Brain microvascular endothelial cell (primary cell): ENCODE measurements at regions not wholly inside any gene's neighbourhood (a gene's known extent, or its start where the extent isn't known, plus 50 kb on each side); places are given as distances from the start of the nearest gene placed in this dataset.

Experiments used
- DNase-seq: peaks from one replicate; pipeline ENCODE4 v3.0.0-alpha.2; 2020
- H3K27ac ChIP-seq: fragments of 250-450 bp; sonication (Bioruptor Pico); 2 replicates; pipeline ENCODE4 v1.5.1; 2020; ENCODE audit warnings: mild to moderate bottlenecking, moderate library complexity
- H3K27me3 ChIP-seq: fragments of 250-450 bp; sonication (Bioruptor Pico); replicated peaks from 2 replicates; pipeline ENCODE4 v1.5.1; 2020; ENCODE audit warnings: mild to moderate bottlenecking
- H3K36me3 ChIP-seq: fragments of 250-450 bp; sonication (Bioruptor Pico); replicated peaks from 2 replicates; pipeline ENCODE4 v1.5.1; 2020; ENCODE audit warnings: mild to moderate bottlenecking
- H3K4me3 ChIP-seq: 2 replicates; pipeline ENCODE4 v1.5.1; 2011; ENCODE audit warnings: low read depth, mild to moderate bottlenecking, control low read depth, low read length, moderate library complexity
- in situ Hi-C: cut with HindIII; loops from 2 replicates; pipeline ENCODE4 v1.10.0; 2017; ENCODE audit warnings: low sequenced_read_pairs, low pct_ligation_motif_present
- TF ChIP-seq, protein P1 (sequence below): IDR thresholded peaks from 2 replicates; pipeline ENCODE4 v1.5.1; 2011; ENCODE audit warnings: low read depth, mild to moderate bottlenecking, moderate library complexity, low read length, control low read depth, inconsistent platforms; ENCODE audit errors: missing control alignments

GRCh38 chr5:67490543-67491321 is 294.1 kb upstream of the CD180 start:
- no peak overlapping the region for H3K27ac ChIP-seq
- H3K4me3 ChIP-seq: no peak overlapping the region
- TF ChIP-seq, protein P1, sequence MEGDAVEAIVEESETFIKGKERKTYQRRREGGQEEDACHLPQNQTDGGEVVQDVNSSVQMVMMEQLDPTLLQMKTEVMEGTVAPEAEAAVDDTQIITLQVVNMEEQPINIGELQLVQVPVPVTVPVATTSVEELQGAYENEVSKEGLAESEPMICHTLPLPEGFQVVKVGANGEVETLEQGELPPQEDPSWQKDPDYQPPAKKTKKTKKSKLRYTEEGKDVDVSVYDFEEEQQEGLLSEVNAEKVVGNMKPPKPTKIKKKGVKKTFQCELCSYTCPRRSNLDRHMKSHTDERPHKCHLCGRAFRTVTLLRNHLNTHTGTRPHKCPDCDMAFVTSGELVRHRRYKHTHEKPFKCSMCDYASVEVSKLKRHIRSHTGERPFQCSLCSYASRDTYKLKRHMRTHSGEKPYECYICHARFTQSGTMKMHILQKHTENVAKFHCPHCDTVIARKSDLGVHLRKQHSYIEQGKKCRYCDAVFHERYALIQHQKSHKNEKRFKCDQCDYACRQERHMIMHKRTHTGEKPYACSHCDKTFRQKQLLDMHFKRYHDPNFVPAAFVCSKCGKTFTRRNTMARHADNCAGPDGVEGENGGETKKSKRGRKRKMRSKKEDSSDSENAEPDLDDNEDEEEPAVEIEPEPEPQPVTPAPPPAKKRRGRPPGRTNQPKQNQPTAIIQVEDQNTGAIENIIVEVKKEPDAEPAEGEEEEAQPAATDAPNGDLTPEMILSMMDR: no peak
- no peaks in the 10 kb centered on the region for H3K36me3 ChIP-seq
- in situ Hi-C loops: no loop called here
- H3K27me3 ChIP-seq: no peaks in the 10 kb centered on the region
- no peak for DNase-seq

- no peaks in the 10 kb centered on the region for H3K36me3 ChIP-seq
- no peak for DNase-seq
- no peak overlapping the region for H3K4me3 ChIP-seq
- H3K27ac ChIP-seq: no peak overlapping the region
- TF ChIP-seq, protein P1: no peak
- no peaks in the 10 kb centered on the region for H3K27me3 ChIP-seq
- in situ Hi-C loops: no loop called here
Measured at GRCh38 chr5:67488885-67489284, 292.3 kb upstream of the CD180 start.

DNA sequence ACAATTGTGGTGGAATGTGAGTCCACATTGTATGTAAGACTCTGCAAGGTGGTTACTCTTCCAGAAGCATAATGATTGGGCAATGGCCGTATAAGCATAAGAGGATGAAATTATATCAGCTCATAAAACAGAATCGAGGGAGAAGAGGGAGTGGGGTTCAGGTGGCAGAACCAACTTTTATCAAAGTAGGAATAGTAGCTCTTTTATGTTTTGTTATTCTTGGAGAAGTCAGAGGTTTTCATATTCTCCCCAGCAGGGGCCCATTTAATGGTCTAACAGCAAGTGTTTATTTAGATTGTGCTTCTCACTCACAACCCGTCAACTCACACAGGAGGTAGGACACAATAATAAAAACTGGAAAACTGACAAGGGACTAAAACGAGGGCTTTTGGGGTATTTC is 291.3 kb upstream of the CD180 start:
- in situ Hi-C loops: no loop called here
- DNase-seq: no peak
- Histone ChIP-seq H3K27ac (no peak overlapping the region), H3K36me3 (no peaks in the 10 kb centered on the region), H3K4me3 (no peak overlapping the region), H3K27me3 (no peaks in the 10 kb centered on the region)
- TF ChIP-seq, protein P1: no peak

DNA sequence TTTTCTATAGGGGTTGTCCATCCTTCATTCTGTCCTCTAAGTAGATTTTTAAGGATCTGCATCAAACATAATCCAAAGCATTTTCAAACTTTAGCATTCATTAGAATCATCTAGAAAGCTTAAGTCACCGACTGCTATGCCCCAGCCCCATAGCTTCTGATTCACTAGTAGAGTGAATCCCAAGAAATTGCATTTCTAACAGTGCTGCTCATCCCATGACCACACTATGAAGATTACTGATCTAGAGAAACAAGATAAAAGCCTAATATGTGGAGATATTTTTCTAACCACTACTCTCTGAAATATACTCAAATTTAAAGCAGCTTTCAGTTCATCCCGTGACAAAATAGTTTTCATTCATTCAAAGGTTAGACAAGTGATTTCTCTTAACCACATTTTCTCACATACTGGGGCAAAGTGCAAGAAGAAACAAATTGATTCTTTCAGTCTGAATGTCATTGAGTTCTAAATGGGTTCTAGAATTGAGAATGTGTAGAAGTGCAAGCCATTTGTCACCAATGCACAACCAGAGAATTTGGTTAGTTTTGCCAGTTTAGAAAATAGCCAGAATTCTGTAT is 286.9 kb upstream of the CD180 start:
- in situ Hi-C loops: no loop called here
- TF ChIP-seq, protein P1: no peak
- Histone ChIP-seq H3K27ac (no peak overlapping the region), H3K4me3 (no peak overlapping the region), H3K36me3 (no peaks in the 10 kb centered on the region), H3K27me3 (no peaks in the 10 kb centered on the region)
- peak; percentile 9 for DNase-seq

DNA sequence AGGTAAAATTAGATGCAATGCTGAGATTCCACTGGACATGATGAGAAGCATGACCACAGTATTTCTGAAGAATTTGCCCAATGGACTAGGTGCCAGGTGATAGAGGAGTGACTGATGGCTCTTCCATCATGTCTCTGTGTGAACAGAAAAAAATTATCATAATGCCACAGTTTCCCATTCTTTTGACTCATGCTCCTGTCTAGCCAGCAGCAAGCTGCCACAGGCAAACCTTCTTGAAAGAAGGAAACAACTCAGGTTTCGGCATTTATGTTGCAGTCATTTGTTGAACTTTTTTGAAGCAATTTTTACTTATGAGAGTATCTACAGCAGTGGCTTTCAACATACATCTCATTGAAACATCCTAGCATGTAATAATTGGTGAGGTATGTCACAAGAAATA is 284.8 kb upstream of the CD180 start:
- Histone ChIP-seq H3K4me3 (no peak overlapping the region), H3K27me3 (no peaks in the 10 kb centered on the region), H3K36me3 (no peaks in the 10 kb centered on the region), H3K27ac (no peak overlapping the region)
- DNase-seq: no peak
- TF ChIP-seq, protein P1: no peak
- in situ Hi-C loops: no loop called here
